Fibroblast of mammary gland (primary cell): ENCODE measurements at regions not wholly inside any gene's neighbourhood (a gene's known extent, or its start where the extent isn't known, plus 50 kb on each side); places are given as distances from the start of the nearest gene placed in this dataset.

Source experiments
- DNase-seq: peaks from one replicate; pipeline ENCODE4 v3.0.0-alpha.2; 2010; ENCODE audit warnings: low read depth
- H3K4me3 ChIP-seq: 2 replicates; pipeline ENCODE4 v1.5.1; 2011; ENCODE audit warnings: low read depth, mild to moderate bottlenecking, low read length, moderate library complexity; ENCODE audit not compliant: control insufficient read depth
- TF ChIP-seq, protein P1 (sequence below): conservative IDR thresholded peaks from 2 replicates; pipeline ENCODE4 v1.5.1; 2011; ENCODE audit warnings: low read depth, low read length, inconsistent platforms; ENCODE audit not compliant: control insufficient read depth, insufficient read depth

DNA sequence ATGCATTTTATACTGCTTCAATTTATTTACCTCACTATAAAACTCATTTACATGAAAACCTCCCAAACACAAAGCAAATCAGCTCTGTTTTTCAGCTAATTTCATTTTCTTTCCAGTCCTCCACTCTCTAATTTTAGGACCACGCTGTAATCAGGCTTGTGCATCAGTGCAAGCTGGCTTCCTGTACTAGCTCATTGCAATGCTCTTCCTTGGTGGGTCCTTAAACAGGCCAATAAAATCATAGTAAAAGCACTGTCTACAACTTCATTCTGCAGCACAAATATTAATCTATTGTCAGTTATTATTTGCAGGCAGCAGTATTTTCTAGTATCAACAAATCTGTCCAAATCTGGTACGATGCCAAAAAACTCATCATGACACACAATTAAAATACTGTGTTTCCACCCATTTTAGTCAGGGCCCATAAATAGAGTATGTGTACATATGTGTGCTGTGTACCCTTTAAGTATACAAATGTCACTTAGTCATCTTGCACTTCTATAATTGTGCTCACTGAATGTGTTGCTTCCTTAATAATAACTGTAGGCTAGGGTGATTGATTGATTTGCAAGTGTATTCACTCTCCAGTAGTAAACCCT is 178.2 kb upstream of the HCCS start:
- peak; percentile 64 for DNase-seq
- TF ChIP-seq, protein P1, sequence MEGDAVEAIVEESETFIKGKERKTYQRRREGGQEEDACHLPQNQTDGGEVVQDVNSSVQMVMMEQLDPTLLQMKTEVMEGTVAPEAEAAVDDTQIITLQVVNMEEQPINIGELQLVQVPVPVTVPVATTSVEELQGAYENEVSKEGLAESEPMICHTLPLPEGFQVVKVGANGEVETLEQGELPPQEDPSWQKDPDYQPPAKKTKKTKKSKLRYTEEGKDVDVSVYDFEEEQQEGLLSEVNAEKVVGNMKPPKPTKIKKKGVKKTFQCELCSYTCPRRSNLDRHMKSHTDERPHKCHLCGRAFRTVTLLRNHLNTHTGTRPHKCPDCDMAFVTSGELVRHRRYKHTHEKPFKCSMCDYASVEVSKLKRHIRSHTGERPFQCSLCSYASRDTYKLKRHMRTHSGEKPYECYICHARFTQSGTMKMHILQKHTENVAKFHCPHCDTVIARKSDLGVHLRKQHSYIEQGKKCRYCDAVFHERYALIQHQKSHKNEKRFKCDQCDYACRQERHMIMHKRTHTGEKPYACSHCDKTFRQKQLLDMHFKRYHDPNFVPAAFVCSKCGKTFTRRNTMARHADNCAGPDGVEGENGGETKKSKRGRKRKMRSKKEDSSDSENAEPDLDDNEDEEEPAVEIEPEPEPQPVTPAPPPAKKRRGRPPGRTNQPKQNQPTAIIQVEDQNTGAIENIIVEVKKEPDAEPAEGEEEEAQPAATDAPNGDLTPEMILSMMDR: no peak
- no peak overlapping the region for H3K4me3 ChIP-seq

DNA sequence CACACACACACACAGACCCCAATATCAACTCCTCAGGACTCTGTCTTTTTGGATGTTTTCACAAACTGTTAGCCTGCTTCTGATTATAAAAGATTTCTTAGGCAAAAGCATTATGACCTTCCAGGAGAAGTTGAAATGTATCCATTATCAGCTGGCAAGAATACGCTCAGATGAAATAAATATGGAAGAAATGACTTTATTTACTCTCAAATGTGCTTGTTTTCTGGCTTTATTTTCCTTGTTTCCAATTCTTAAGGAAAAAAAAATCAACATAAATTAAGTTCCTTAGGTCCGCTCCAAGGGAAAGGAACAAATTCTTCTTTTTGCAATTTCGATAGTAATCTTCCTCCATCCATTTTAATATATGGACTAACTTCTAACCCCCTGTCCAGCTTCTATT is 175.6 kb upstream of the HCCS start:
- TF ChIP-seq, protein P1: no peak
- no peak overlapping the region for H3K4me3 ChIP-seq
- DNase-seq: no peak

DNA sequence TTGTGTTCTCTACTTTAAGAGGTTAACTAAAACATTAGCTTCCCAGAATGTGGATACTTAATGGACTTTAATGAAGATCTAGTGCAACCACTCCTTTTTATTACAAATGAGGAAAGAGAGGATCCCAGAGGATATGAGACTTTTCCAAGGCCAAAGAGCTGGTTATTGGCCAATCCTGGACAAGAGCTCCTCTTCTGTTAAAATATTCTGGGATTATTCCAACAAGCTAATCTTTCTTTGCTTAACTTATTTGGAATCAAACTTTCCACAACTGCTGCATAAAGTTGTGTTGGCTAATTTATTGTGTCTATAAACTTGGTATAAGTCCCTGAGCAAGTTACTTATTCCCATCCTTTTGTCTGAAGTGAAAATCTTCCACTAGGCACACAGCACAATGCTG is 174.2 kb upstream of the HCCS start:
- TF ChIP-seq, protein P1: no peak

DNA sequence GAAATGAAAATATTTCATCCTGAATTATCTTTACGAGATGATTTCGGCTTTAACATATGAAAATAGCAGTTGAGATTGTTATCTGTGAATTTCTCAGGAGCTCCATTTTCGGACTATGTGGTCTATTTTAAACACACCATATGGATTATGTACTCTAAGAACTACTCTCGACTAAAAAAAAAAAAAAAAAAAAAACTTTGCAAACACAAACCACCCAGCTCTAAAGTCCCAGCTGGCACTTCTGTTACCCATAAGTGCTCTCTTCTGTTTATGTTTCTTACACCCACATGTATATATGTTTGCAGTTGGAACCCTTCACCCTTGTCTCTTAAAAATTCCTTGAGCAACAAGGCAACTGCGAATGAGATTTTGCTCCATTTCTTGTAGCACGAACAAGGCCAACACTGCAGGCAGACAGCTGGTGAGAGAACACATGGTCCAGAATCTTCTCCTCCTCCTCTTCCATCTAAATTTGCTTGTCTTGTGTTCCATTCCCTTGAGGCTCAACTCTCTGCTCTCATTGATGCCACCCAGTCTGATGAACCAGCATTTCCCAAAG is 172.7 kb upstream of the HCCS start:
- TF ChIP-seq, protein P1: no peak
- H3K4me3 ChIP-seq: no peak overlapping the region
- no peak for DNase-seq

More for the DNA sequence above, 174.2 kb upstream of the HCCS start:
- H3K4me3 ChIP-seq: no peak overlapping the region
- no peak for DNase-seq

DNA sequence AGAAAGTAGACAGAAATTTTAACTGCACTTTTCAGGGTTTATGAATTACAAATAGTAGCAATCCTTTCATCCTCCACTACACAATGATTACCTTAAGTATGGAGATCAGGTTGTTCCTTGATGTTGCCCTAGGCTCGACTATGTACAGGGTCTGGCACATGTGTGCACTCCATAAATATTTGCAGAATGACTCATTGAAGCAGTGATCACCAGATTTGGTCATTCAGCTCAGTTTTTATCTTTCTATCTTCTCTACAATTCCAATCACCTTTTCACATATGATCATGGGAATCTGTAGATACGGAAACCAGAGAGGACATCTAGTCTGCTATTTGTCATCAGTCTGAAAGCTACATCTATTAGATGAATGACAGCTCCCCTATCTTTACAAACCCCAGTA is 171.7 kb upstream of the HCCS start:
- TF ChIP-seq, protein P1: no peak
- no peak overlapping the region for H3K4me3 ChIP-seq
- no peak for DNase-seq

DNA sequence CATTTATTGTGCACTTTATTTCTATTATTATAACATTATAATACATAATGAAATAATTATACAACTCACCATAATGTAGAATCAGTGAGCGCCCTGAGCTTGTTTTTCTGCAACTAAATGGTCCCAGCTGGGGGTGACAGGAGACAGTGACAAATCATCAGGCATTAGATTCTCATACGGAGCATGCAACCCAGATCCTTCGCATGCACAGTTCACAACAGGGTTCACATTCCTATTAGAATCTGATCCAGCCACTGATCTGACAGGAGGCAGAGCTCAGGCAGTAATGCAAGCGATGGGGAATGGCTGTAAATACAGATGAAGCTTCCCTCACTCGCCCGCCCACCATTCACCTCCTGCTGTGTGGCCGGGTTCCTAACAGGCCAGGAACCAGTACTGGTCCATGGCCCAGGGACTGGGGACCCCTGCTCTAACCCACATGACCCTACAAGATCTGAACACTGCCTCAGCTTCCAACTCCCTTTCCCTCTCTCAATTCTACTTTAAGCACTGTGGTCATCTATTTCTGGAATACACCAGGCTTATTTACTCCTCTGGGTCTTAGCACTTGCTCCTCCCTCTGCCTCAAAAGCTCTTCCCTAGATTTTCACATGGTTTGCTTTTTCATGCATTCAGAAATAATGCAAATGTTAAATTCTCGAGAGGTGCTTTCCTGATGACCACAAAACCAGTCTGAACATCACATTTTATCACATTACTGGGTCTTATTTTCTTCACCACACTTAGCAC is 166.8 kb upstream of the HCCS start:
- no peak overlapping the region for H3K4me3 ChIP-seq
- DNase-seq: no peak
- TF ChIP-seq, protein P1: no peak
